ENCODE measurements at regions not wholly inside any gene's neighbourhood (a gene's known extent, or its start where the extent isn't known, plus 50 kb on each side); places are given as distances from the start of the nearest gene placed in this dataset.

DNA sequence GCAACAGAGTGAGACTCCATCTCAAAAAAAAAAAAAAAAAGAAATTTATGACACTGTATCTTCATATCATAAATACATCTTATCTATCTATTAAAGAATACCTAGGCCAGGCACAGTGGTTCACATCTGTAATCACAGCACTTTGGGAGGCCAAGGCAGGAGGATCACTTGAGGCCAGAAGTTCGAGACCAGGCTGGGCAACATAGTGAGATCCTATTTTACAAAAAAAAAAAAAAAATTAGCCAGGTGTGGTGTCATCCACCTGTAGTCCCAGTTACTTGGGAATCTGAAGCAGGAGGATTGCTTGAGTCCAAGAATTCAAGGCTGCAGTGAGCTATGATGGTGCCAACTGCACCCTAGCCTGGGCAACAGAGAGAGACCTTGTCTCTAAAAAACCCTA, 95.0 kb downstream of the HNRNPLL start:
- no peaks in the 10 kb centered on the region for H4K20me1 ChIP-seq (ENCODE audit: insufficient read depth)
- POLR2A ChIA-PET (ENCODE audit: unreplicated experiment), result interaction anchor here (0.5 kb wide), 1 partner anchor 190 kb away, joined by 6 read pairs; no protein-coding TSS in a partner anchor
- no peak for DNase-seq
- TF ChIP-seq EZH2 (IDR thresholded peaks at IDR 0.05; ENCODE audit: low read depth), result no peak
- TF ChIP-seq, protein P1, sequence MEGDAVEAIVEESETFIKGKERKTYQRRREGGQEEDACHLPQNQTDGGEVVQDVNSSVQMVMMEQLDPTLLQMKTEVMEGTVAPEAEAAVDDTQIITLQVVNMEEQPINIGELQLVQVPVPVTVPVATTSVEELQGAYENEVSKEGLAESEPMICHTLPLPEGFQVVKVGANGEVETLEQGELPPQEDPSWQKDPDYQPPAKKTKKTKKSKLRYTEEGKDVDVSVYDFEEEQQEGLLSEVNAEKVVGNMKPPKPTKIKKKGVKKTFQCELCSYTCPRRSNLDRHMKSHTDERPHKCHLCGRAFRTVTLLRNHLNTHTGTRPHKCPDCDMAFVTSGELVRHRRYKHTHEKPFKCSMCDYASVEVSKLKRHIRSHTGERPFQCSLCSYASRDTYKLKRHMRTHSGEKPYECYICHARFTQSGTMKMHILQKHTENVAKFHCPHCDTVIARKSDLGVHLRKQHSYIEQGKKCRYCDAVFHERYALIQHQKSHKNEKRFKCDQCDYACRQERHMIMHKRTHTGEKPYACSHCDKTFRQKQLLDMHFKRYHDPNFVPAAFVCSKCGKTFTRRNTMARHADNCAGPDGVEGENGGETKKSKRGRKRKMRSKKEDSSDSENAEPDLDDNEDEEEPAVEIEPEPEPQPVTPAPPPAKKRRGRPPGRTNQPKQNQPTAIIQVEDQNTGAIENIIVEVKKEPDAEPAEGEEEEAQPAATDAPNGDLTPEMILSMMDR (conservative IDR thresholded peaks at IDR 0.05), result no peak
- no TSS peak for BruUV-seq (replicated peaks)
- CTCF ChIA-PET, result interaction anchor here (0.7 to 1.8 kb wide), 2 partner anchors 192 to 232 kb away, joined by 3 to 10 read pairs; no protein-coding TSS in a partner anchor
- peaks cover 4% of the 10 kb centered on the region; the same call in 1 of the 2 replicates for H3F3A ChIP-seq (ENCODE audit: insufficient read depth, low read depth)
- peaks cover 10% of the 10 kb centered on the region for H3K4me1 ChIP-seq (replicated peaks; ENCODE audit: insufficient read depth)
- H3K9me3 ChIP-seq (ENCODE audit: insufficient read depth, low read depth), result 0 out of 2 replicates have a peak, but pooled peaks cover 4% of the 10 kb centered on the region
- H3K27ac ChIP-seq, result no peak overlapping the region
- no peak overlapping the region for H2AFZ ChIP-seq
- no peaks in the 10 kb centered on the region for H3K27me3 ChIP-seq (ENCODE audit: insufficient read depth, low read depth)
- no peaks in the 10 kb centered on the region for H3K9me2 ChIP-seq (ENCODE audit: insufficient read depth)
- intact Hi-C loops (cut with micrococcal nuclease; ENCODE audit: unreplicated experiment), result loop anchor here (1.0 to 2.0 kb wide), 2 partner anchors 131 to 192 kb away; partner anchors contain the start of gene ATL2
- no peak overlapping the region for H3K4me3 ChIP-seq
- no peaks in the 10 kb centered on the region for H3K36me3 ChIP-seq (ENCODE audit: low read depth)
- H3K4me2 ChIP-seq, result no peak overlapping the region
- H3K79me2 ChIP-seq (ENCODE audit: low read depth), result no peaks in the 10 kb centered on the region

DNA sequence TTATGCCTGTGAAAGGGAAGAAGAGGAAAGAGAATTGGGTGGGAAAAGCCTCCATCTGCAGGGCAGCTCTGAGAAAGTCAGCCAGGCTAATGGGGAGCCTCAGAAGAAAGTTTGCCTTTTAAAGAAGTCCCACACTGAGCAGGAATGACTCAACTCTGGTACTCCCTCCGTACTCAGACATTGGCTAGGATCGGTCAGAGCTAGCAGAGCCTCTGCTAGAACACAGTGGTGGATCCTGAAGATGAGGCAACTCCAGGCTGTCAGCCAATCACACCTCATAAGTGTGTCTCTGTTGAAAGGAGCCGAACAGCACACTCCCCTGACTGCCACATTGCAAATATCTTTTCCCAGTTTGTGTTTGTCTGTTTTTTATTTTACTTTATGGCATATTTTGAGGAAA, 96.9 kb downstream of the HNRNPLL start:
- no peaks in the 10 kb centered on the region for H4K20me1 ChIP-seq (ENCODE audit: insufficient read depth)
- no peaks in the 10 kb centered on the region for H3K36me3 ChIP-seq (ENCODE audit: low read depth)
- H3K4me3 ChIP-seq, result no peak overlapping the region
- no peak overlapping the region for H3K27ac ChIP-seq
- no peak overlapping the region for H2AFZ ChIP-seq
- intact Hi-C loops (cut with micrococcal nuclease; ENCODE audit: unreplicated experiment), result no loop called here
- TF ChIP-seq, protein P1 (conservative IDR thresholded peaks at IDR 0.05), result no peak
- TF ChIP-seq EZH2 (IDR thresholded peaks at IDR 0.05; ENCODE audit: low read depth), result no peak
- H3K4me1 ChIP-seq (replicated peaks; ENCODE audit: insufficient read depth), result peaks cover 10% of the 10 kb centered on the region
- no peak overlapping the region for H3K4me2 ChIP-seq
- H3K79me2 ChIP-seq (ENCODE audit: low read depth), result no peaks in the 10 kb centered on the region
- no peaks in the 10 kb centered on the region for H3K27me3 ChIP-seq (ENCODE audit: insufficient read depth, low read depth)
- peaks cover 11% of the 10 kb centered on the region for H3K9me3 ChIP-seq (ENCODE audit: insufficient read depth, low read depth)
- peaks cover 4% of the 10 kb centered on the region; the same call in 1 of the 2 replicates for H3F3A ChIP-seq (ENCODE audit: insufficient read depth, low read depth)
- no peaks in the 10 kb centered on the region for H3K9me2 ChIP-seq (ENCODE audit: insufficient read depth)
- ChIA-PET CTCF (no interaction called here), POLR2A (ENCODE audit: unreplicated experiment) (no interaction called here)
- no peak for DNase-seq
- no TSS peak for BruUV-seq (replicated peaks)

DNA sequence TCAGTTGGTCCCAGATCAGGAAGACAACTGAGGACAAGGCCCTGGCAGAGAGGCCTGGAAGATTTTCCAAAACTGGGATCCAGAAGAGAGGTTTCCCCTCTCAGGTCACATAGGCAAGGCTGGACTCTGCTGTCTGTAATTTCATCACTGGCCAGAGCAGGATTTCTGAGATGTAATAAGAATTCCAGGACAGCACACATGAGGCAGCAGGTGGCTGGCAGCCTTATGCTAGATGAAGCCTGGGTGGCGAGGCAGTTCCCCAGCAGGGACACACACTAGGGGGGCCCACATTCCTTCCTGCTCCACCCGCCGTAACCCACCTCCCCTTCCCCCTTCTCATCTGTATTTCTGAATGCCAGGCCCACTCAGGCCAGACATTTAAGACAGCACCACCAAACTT, 98.6 kb downstream of the HNRNPLL start:
- ChIA-PET CTCF (no interaction called here), POLR2A (ENCODE audit: unreplicated experiment) (no interaction called here)
- H3K36me3 ChIP-seq (ENCODE audit: low read depth), result no peaks in the 10 kb centered on the region
- intact Hi-C loops (cut with micrococcal nuclease; ENCODE audit: unreplicated experiment), result no loop called here
- H3K4me3 ChIP-seq, result no peak overlapping the region
- TF ChIP-seq EZH2 (IDR thresholded peaks at IDR 0.05; ENCODE audit: low read depth), result no peak
- TF ChIP-seq, protein P1 (conservative IDR thresholded peaks at IDR 0.05), result no peak
- peaks cover 2% of the 10 kb centered on the region for H3K4me1 ChIP-seq (replicated peaks; ENCODE audit: insufficient read depth)
- H3K4me2 ChIP-seq, result no peak overlapping the region
- H3K27ac ChIP-seq, result no peak overlapping the region
- no TSS peak for BruUV-seq (replicated peaks)
- no peak overlapping the region for H2AFZ ChIP-seq
- H4K20me1 ChIP-seq (ENCODE audit: insufficient read depth), result no peaks in the 10 kb centered on the region
- H3K9me2 ChIP-seq (ENCODE audit: insufficient read depth), result no peaks in the 10 kb centered on the region
- no peak for DNase-seq
- H3K9me3 ChIP-seq (ENCODE audit: insufficient read depth, low read depth), result peaks cover 11% of the 10 kb centered on the region
- H3K79me2 ChIP-seq (ENCODE audit: low read depth), result no peaks in the 10 kb centered on the region
- peaks cover 4% of the 10 kb centered on the region; the same call in 1 of the 2 replicates for H3F3A ChIP-seq (ENCODE audit: insufficient read depth, low read depth)
- H3K27me3 ChIP-seq (ENCODE audit: insufficient read depth, low read depth), result no peaks in the 10 kb centered on the region

Data from PC-9 (cell line).